Kidney capillary endothelial cell (primary cell): ENCODE measurements at regions not wholly inside any gene's neighbourhood (a gene's known extent, or its start where the extent isn't known, plus 50 kb on each side); places are given as distances from the start of the nearest gene placed in this dataset.

Experiments
- DNase-seq: peaks from one replicate; pipeline ENCODE4 v3.0.0-alpha.2; 2018; ENCODE audit warnings: low spot score

DNA sequence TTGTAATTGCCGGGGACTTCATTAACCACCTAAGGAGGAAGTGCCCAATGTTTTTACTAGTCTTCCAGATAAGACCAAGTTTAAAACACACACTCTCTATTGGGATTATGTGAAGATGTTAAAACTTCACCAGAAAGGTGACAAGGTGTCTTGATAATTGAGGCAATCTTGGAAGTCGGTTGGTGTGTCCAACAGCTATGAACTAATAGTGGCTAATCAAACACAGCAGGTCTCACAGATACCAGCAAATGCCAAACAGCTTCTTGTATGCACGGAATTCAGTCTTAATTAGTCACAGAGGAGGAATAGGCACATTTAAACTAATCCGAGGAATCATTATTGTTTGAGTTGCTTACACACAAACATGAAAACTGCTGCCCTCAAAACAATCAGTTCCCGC is 214.5 kb downstream of the SEC61B start:
- no peak for DNase-seq

DNA sequence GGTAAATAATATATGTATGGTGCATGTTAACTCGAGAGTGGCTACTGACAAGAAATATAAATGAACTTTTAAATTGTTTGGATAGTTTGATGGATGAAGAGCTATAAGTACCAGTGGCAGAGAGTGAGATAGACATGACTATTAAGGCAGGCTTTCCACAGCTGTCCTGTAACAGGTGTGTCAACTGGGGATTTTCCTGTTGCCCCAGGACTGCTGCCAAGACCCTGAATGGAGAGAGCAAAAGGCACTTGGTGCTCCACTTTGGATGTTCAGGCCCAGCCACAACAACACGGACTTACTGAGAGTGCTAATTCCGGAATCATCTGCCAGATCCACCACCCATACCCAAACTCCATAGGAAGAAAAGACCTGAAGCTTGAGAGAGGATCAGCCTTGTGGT is 215.1 kb downstream of the SEC61B start:
- no peak for DNase-seq

GRCh38 chr9:99438596-99438995 is 216.5 kb downstream of the SEC61B start:
- no peak for DNase-seq

GRCh38 chr9:99441829-99442228 is 219.7 kb downstream of the SEC61B start:
- DNase-seq: no peak

DNA sequence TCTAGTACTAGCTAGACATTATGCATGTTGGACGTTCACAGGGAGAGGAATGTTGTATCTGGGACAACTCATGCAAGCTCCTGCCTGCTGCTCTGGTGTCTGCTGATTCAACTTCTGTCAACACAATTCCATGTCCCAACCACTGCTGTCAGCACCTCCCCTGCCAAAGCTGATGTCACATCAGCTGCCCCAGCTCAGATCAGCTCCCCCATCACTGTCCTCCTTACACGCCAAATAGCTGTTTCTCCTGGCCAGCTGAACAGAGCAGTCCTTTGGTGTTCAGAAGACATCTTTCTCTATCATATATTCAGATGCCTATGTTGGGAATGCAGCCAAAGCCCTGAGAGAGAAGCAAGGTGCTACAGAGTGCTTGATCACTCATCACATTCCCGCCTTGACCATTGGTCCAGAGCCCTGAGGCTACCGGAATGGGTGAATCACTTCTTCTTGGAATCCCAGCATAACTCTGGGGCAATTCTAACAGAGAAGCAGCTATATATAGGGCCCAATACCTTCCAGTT is 223.3 kb downstream of the SEC61B start:
- no peak for DNase-seq

GRCh38 chr9:99445920-99446319 is 223.8 kb downstream of the SEC61B start:
- DNase-seq: no peak

- no peak for DNase-seq
These were observed 225.9 kb downstream of the SEC61B start for GRCh38 chr9:99447951-99448350.

- DNase-seq: no peak
These were observed 227.6 kb downstream of the SEC61B start for GRCh38 chr9:99449726-99450125.

- no peak for DNase-seq
These were observed 229.1 kb downstream of the SEC61B start for GRCh38 chr9:99451112-99451606.

- no peak for DNase-seq
These were observed 235.3 kb downstream of the SEC61B start for GRCh38 chr9:99457406-99457805.

- no peak for DNase-seq
These were observed 235.9 kb downstream of the SEC61B start for GRCh38 chr9:99457981-99458380.

DNA sequence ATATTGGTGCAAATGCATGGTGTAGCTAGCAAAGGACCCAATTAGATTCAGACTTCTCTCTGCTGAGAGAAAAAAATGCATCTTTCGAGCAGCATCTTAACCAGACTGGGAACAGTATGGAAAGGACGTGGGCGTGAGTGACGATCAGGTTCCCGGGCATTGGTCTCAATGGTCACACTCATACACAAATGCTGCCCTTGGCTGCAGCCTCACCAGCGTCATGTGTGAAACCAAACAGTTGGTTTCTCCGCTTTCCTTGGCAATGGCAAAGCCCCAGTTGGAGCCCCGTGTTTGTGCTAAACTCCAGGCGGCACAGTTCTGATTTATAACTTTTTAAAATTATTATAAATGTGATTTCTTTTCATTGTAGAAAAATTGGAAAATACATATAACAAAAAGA is 237.8 kb downstream of the SEC61B start:
- DNase-seq: no peak

DNA sequence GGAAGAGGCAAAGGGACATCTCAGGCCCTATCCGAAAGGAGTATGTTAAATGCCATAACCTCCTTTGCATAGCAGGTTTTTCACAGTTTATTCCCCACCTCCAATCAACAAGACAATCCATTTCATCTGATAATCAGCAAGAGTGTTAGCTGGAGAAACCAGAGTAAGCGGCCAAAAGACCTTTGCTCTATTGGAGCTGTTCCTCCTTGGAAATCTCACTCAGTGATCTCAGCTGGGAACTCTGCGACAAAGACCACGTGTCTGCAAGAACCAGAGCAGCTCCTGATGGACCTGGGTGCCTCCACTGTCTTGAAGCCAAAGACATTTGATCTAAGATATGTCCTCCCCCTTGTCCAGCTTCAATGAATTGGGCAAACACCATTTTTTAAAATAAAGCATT is 241.0 kb downstream of the SEC61B start:
- DNase-seq: no peak

DNA sequence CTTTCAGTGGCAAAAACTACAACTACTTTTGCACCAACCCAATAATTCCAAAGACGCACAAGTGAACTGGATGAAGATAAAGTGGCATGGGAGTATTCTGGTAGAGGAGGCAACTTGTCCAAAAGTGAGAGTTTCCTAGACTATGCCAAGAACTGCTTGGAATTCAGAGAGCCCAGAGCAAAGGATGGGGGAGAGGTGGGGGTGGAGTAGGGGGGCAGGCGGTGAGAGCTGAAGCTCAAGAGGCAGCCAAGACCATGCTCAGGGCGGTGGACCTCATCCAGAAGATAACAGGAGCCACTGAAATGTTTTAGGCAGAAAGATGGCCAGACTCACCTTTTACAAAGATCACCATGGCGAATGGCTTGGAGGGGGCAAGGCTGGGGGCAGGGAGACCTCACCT is 242.5 kb downstream of the SEC61B start:
- no peak for DNase-seq

DNA sequence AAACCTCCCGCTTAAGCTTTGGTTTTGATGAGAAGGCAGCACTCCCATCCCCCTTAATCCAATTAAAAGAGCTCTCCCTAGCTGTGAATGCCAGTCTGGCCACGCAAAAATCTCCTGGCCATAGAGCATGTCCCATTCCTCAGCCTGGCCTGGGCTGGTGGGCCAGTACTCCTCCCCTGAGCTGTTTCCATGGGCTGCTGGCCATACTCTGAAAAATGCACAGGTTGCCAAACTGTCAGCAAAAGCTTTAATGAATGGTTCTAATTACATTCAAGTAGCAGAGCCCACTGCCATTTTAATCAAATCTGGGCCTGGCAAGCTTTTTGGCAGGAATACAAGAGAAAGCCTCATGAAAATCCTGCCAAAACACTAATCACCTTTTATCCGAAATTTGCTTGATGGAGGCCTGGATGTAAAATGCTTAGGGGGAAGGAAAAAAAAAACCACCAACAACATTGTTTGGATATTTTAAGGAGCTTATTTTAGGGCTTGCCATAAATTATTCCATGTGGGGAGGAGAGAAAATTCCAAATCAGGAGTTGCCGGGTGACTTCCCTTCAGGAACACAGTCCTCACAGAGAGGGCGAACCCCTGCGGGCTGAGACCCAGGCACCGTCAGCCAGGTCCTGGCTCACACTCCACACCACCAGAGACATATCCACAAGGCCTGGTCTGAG is 243.3 kb downstream of the SEC61B start:
- DNase-seq: no peak

GRCh38 chr9:99466104-99466503 is 244.0 kb downstream of the SEC61B start:
- no peak for DNase-seq

- no peak for DNase-seq
These were observed 244.7 kb downstream of the SEC61B start for GRCh38 chr9:99466781-99467180.

DNA sequence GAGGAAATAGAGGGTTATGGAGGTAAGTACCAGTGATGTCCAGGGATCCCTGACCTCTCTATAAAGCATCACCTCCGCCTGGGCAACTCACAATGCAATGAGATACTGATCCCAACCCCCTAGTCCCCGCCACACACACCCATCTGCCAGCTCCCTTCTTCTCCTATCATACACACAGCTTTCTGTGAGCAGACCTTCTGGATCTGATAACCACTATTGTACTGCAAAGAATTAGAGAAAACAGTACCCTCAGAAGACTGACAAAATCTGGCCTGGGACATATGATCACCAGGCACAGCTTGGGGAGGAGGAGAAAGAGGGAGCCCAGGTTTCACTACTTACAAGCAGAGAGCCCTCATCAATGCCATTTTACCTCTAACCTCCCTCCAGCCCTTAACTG is 249.0 kb downstream of the SEC61B start:
- no peak for DNase-seq

- DNase-seq: no peak
These were observed 250.3 kb downstream of the SEC61B start for GRCh38 chr9:99472240-99472915.

DNA sequence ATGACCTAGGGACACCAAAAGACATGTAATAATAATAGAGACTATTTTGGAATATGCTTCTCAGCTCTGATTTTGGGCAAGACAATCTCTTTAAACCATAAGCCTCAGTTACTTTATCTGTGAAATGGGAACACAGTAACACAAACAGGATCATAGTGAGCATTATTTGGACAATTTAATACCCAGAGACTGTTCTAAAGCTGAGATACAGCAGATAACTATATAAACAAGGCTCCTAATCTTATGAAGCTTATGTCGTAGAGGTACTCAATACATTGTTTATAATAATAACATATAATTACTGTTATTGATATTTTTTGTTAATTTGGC is 250.8 kb downstream of the SEC61B start:
- no peak for DNase-seq

GRCh38 chr9:99474186-99474585 is 252.1 kb downstream of the SEC61B start:
- DNase-seq: no peak

DNA sequence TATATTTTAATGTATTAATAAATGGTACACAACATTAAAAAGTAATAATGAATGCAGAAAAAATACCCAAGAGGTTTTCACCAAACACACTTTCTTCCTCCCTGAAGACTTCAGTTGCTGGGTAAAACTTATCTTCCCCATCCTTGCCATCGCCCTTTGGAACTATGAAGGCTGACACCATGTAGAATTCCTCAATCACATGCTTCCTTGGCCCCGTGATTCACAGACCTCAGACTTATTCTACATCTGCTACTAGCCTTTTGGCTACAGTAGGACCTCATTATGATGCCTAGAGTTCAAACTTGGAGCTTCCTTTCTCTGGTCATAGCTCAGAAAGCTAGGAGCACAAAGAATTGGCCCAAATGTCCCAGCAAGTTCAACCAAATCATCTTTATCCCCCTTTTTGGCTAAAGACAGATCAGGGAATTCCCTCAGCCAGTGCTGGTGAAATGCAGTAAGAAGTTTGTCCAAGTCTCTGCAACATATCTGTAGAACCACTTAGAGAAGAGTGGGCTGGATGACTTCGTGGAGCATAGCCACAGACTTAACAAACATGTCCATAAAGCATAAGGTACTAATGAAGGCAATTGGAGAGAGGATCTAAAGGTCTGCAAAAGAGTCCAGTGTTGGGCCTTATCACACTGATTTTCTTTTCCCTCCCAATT is 253.5 kb downstream of the SEC61B start:
- DNase-seq: no peak

DNA sequence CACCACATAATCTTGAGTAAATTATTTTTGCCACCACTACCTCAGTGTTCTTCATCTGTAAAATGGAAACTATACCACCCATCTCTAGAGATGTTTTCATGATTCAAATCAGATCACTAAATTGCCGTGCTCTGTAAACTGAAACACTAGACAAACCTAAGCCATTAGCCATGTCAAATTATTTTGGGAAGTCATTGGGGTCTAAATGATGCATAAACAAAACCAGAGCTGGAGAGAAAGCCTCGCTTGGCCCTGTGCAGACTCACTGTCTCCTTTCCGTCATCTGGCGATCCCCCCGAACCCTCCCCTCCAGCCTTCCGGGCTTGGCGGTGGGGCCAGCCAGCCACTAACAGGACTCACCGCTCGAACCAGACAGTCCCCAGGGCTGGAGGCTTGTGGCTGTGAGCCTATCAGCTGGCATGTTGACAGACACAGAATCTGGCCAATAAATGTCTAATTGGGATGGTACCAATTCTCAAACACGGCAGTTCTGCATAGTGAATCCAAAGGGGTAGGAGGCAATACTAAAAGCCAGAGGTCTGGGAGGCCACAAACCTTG is 256.5 kb downstream of the SEC61B start:
- no peak for DNase-seq
